GM18507 (cell line): ENCODE measurements at regions not wholly inside any gene's neighbourhood (a gene's known extent, or its start where the extent isn't known, plus 50 kb on each side); places are given as distances from the start of the nearest gene placed in this dataset.
"Not testable (repeated sequence)": the region's sequence is repeated elsewhere in the genome, so short reads cannot be mapped to it uniquely, and the experiment has no call there.

Source experiments
- DNase-seq: peaks from one replicate; pipeline ENCODE4 v3.0.0; 2011; ENCODE audit warnings: low read depth; ENCODE audit not compliant: insufficient read length; ENCODE audit errors: extremely low spot score
- FAIRE-seq: peaks from 2 replicates; lab custom pipeline; 2011; peaks lifted over from hg19 to GRCh38; lab: Jason Lieb, UNC

DNA sequence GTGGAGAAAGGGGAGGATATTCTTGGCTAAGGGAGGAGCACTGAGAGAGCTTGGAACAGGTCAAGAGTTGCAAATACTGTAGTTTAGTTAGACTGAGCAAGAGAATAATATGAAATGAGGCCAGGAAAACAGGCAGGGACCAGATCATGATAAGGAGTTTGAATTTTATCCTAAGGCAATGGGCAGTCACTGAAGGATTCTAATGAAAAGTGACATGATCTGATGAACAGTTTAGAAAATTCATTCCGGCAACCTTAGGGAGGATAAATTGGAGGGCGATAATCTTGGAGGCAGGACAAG lies 276.1 kb downstream of the PLK2 start:
- FAIRE-seq, result no peak

GRCh38 chr5:58183078-58183785 lies 276.7 kb downstream of the PLK2 start:
- DNase-seq (no peak), FAIRE-seq (no peak)

More for the DNA sequence above, 276.1 kb downstream of the PLK2 start:
- no peak for DNase-seq

GRCh38 chr5:58182287-58182841 lies 277.5 kb downstream of the PLK2 start:
- no peak for FAIRE-seq
- no peak for DNase-seq

DNA sequence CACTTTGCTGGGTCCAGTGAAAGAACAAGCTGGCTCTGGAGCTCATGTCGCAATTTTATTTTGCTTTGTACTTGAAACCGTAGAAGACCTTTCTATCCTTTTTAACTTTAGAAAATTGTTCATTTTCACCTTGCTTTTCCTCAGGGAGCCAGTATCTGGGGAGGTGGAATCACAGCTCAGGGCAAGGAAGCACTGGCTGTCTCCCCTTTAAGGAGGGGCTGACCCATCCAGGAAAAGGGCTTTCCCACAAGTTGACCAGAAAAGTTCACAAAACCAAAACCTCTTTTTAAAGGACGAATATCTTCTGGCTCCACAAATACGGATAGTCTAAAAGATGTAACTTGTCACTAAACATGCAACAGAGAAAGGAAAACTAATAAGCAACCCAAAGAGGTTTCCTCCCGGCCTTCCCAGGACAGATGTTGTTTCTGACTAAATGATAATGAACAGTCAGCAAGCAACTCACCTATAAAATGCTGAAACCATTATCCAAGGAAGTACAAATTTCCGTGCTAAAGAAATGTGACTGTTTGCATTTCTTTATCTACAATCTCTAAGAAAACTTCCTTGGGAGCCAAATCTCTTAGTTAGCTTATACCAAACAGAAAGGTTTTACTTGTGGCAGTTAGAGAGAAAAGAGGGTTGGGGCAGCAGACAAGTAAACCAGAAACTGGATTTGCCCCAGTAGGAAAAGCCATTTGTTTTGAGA lies 278.2 kb downstream of the PLK2 start:
- no peak for DNase-seq
- FAIRE-seq, result no peak

DNA sequence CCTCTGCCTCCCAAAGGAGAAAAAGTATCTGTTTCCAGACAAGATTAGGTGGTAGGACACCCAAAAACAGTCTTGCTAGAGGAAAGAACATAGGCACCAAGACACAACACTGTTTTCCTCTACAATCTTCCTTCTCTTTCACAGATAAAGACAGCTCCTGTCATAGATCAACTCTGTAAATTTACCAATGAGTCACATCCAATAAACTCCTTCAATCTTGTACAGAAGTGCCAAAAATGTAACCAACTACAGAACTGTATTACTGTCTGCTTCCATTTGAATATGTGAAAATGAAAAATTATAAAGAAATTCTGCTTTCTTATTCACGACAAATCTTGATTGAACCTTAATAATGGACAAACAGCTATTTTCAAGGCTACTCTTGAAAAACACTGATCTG lies 286.9 kb downstream of the PLK2 start:
- no peak for FAIRE-seq

DNA sequence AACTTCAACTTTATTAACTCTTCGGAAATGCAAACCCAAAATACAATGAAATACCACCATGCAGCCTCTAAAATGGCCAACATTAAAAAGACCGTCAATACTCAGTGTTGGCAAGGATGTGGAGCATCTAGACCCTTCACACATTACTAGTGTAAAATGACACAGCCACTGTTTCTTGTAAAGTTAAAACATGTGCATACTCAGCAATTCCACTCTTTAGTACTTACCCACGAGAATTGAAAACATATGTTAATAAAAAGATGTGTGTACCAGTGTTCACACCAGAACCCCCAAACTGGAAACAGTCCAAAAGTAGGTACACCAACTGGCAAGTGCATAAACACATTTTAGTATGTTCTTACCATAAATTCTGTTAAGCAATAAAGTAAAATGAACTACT lies 294.7 kb downstream of the PLK2 start:
- FAIRE-seq (no peak), DNase-seq (no peak)

More for the DNA sequence above, 286.9 kb downstream of the PLK2 start:
- no peak for DNase-seq

GRCh38 chr5:58161889-58162288 lies 298.0 kb downstream of the PLK2 start:
- FAIRE-seq, DNase-seq: not testable (repeated sequence)

GRCh38 chr5:58156973-58157701 lies 302.7 kb downstream of the PLK2 start:
- FAIRE-seq (no peak), DNase-seq (no peak)

- DNase-seq, result no peak
- no peak for FAIRE-seq
These were observed 303.5 kb downstream of the PLK2 start for GRCh38 chr5:58156361-58156760.

DNA sequence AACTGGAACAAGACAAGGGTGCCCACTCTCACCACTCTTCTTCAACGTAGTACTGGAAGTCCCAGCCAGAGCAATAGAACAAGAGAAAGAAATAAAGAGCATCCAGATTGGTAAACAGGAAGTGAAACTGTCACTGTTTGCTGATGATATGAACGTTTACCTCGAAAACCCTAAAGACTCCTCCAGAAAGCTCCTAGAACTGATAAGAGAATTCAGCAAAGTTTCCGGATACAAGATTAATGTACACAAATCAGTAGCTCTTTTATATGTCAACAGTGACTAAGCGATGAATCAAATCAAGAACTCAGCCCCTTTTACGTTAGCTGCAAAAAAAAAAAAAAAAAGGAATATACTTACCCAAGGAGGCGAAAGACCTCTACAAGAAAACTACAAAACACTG lies 306.6 kb downstream of the PLK2 start:
- no peak for DNase-seq

DNA sequence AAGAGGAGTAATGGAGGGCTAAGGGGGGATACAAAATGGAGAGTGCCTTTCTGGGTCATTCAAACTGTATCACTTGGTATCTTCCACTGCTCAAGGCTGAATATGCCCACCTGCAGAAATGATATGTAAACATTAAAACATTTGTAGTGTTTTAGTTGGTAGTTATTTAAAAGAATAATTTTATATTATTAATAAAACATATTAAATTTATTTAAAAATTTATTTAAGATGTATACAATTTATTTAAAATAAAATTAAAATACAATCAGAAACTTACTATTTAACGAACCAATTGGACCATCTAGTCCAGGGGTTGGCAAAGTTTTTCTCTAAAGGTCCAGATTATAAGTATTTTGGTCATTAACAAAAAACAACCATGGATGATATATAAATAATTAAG lies 308.5 kb downstream of the PLK2 start:
- FAIRE-seq (no peak), DNase-seq (no peak)

More for the DNA sequence above, 306.6 kb downstream of the PLK2 start:
- no peak for FAIRE-seq

DNA sequence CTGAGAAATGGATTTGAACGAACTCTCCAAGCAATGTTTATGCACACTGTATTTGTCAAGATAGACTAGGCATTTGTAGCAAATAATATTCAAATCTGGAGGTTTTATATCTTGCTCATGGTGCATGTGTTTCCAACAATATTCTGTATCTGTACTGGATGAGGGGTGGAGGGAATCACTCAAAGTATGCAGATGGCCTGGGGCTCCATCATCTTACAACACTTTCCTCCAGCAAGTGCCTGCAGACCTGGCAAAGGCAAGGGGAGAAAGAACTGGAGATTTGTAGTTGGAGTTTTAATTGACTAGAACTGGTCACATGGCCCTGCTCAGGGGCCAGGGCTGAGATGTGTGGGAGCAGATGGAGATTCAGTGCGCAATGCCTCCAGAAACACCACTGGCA lies 309.0 kb downstream of the PLK2 start:
- FAIRE-seq, result no peak
- no peak for DNase-seq

GRCh38 chr5:58149746-58150145 lies 310.1 kb downstream of the PLK2 start:
- FAIRE-seq (no peak), DNase-seq (no peak)

- DNase-seq (no peak), FAIRE-seq (no peak)
These were observed 310.5 kb downstream of the PLK2 start for GRCh38 chr5:58149345-58149744.

GRCh38 chr5:58148254-58148775 lies 311.6 kb downstream of the PLK2 start:
- FAIRE-seq (no peak), DNase-seq (no peak)

DNA sequence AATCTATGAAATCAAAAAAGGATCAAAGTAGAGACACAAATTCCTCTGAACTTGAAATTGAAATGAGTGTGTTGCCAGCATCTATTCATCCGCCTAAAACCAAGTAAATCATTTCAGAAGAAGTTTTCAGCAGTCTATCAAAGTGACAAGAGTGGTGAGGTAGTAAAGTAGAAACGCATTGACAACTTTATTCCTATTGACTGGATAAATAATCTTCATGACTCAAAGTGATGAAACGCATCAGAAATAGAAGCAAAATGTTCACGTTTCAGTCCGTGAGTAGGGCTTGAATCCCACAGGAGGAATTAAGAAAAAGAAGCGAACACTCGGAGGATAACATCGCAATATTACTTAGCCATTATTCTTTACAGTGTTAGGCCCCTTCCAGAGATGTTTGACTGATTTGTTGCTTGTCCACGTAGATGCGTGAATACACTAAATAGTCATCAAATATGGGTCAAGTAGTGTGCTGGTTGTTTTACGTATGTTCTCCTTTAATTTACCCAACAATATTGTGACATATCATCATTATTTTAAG lies 314.4 kb downstream of the PLK2 start:
- no peak for FAIRE-seq
- no peak for DNase-seq

DNA sequence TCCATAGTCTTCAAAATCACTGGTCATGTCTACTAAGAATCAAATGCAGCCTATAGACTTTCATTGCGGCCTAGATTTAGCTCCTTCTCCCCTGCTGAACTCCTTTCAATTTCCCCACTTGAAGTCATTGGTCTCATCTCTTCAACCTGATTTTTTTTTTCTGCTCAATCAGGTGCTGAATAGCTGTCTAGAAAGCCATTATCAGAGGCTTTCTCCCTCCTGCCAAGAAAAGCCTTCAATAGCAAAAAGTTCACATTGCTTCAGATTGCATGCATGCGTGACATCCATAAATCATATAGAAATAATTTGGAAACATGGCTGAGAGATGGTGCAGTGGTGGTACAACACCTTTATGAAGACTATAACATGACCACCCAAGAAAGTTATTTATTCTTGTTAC lies 316.2 kb downstream of the PLK2 start:
- FAIRE-seq, result no peak
- DNase-seq, result no peak

DNA sequence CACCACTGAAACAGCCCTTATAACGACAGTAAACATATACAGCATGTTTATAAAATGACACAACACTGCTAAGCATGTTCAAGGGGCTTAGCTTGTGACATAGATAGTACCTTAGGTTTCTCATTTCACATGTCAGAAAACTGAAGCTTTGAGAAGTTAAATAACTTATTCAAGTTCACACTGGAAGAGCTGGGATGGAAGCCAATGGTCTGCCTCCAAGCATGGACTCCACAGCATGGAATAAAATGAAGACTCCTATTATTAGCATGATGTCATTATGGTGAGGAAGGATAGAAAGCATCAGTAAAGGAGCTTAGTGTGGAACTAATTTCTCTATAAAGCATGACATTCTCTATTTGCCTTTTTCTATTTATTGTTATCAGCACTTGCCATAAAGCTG lies 316.7 kb downstream of the PLK2 start:
- no peak for FAIRE-seq
- no peak for DNase-seq

DNA sequence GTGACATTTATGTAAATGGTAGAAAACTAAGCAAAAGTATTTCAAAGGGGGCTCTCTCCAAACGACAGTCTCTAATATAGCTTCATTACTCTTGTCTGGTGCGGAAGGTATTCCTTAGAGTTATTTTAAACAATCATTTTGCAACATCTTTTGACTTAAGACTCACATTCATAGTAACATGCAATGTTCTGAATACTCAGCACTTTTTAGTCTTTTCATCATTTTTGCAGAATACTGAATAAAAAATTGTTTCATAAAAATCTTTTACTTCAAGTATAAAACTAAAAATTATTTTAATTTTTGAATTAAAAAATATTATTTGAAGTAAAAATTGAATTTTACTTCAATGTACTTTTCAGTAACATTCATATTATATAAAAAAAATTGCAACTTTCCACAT lies 321.1 kb downstream of the PLK2 start:
- FAIRE-seq, result no peak
- DNase-seq, result no peak

DNA sequence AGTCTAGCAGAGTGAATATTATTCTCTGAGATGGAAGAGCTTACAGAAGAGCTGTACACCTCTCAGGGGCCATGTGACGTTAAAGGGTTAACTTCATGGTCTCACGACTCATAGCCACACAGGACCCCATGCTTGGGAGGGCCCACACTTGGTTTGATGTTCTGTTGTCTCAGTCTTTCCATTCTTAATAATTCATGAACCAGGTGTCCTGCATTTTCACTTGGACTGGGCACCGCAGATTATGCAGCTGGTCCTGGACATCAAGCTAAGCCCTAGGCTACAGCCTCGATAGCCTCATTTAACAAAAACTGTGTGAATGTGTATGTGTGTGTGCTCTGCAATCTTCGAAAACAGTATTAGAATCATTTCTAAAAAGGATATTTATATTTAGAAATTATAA lies 323.5 kb downstream of the PLK2 start:
- DNase-seq, result no peak
- no peak for FAIRE-seq
